ENCODE measurements at regions not wholly inside any gene's neighbourhood (a gene's known extent, or its start where the extent isn't known, plus 50 kb on each side); places are given as distances from the start of the nearest gene placed in this dataset.

DNA sequence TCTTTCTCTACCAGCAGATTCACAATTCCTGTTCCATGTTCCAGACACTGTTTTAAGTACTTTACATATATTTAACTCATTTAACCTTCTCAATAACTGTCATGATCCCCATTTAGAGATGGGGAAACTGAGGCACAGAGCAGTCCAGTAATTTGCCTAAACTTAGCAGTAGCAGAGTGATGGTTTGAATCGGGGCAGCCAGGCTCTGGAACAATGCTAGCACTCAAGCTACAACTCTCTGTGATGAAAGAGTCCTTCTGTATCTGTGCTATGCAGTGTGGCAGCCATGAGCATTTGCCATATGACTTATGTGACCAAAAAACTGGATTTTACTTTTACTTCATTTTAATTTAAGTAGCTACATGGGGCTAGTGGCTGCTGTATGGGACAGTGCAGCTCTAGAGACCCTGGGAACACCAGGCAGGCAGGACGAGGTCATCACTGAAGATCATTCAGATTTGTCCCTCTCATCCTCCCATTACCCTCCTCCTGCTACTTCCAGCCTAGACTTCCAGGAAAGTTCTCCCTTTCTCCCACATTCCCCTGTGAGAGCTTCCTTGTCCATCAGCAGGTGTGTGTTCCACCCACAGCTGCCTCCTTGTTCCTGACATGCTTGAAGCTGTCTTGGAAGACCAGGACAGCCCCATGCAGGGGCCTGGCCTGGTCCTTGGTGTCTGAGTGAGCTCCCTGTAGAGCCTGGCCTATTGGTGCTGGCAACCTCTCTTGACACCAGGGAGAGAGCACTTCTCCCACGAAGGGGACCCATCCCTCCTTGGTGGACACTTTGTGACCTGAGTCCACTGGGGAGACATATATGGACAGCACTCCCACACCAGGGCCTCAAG lies 157.0 kb downstream of the MRPL14 start:
- TF ChIP-seq, protein P1, sequence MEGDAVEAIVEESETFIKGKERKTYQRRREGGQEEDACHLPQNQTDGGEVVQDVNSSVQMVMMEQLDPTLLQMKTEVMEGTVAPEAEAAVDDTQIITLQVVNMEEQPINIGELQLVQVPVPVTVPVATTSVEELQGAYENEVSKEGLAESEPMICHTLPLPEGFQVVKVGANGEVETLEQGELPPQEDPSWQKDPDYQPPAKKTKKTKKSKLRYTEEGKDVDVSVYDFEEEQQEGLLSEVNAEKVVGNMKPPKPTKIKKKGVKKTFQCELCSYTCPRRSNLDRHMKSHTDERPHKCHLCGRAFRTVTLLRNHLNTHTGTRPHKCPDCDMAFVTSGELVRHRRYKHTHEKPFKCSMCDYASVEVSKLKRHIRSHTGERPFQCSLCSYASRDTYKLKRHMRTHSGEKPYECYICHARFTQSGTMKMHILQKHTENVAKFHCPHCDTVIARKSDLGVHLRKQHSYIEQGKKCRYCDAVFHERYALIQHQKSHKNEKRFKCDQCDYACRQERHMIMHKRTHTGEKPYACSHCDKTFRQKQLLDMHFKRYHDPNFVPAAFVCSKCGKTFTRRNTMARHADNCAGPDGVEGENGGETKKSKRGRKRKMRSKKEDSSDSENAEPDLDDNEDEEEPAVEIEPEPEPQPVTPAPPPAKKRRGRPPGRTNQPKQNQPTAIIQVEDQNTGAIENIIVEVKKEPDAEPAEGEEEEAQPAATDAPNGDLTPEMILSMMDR (IDR thresholded peaks at IDR 0.05; ENCODE audit: control insufficient read depth, insufficient read depth, low read depth, low read length, missing control alignments) = no peak
- no peak for DNase-seq (ENCODE audit: low read depth)
- no peak overlapping the region for H3K4me3 ChIP-seq (ENCODE audit: control insufficient read depth, low read depth, low read length)

DNA sequence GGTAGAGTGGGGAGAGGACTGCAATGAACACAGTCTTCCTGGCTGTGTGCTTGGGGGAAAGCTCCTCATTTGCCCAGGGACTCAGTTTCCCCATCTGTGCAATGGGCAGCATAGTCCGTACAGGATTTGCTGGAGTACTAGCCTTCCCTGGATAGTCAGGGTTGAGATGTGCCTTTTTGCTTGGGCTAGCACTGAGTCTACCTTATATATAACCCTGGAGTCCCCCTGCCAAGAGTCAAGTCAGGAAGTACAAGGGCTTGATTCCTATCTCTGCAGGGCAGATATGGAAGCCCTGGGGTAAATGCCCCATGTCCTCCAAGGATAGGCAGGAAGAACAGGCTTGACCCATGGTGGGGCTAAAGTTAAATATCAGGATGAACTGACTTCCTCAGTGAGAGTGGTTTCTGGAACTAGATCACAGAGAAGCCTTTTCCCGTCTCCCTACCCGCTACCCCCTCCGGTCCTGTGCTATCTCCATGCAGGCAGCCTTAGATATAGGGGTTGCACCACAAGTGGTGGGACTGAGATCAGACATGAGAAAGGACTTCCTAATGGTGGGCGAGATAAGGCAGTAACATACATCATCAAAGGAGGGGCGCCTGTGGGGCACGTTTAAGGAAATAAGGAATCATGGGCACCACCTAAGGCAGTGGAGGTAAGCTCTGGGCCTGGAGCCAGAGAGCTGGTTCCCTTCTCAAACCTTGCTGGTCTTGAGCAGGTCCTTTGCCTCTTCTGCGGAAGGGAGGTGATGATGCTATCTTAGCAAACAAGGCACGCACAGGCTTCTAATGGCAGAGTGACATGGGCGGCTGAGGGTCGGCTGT lies 157.9 kb downstream of the MRPL14 start:
- H3K4me3 ChIP-seq (ENCODE audit: control insufficient read depth, low read depth, low read length) = no peak overlapping the region
- no peak for DNase-seq (ENCODE audit: low read depth)
- TF ChIP-seq, protein P1 (IDR thresholded peaks at IDR 0.05; ENCODE audit: control insufficient read depth, insufficient read depth, low read depth, low read length, missing control alignments) = no peak

DNA sequence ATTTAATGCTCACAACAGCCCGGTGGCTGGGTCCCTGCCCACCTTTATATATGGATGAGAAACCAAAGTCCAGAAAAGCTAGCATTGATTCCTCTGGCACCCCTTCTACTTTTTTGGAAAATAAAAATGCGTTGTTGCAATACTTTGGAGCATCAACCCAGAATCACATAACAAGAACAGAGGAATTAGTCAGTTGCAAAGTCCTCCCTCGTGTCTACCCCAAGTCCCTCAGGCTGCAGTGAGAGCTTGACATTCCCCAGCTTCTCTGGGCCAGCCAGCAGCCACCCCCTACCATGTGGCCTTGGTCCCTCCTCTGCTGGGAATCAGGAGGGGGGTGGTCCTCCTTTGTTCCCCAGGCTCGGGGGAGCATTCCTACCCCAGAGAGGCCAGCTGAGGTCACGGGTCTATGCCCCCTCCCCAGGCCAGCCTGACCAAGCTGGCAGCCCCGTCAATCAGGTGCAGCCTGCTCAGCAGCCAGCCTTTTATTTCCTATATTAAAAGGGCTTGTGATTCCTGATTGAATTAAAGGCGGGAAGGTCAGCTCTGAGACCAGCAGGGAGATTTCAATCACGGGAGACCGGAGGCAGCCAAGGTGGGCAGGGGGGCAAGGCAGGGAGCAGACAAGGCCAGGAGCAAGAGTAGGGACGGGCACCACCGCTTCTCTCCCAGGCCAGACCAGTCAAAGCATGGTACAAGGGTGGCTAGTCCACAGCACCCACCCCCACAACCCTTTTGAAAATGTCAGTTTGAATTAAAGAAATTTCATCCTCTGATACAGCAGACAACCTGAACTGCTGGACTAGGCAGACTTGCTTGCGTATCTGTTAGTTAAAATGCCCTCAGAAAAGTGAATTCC lies 158.9 kb downstream of the MRPL14 start:
- TF ChIP-seq, protein P1 (IDR thresholded peaks at IDR 0.05; ENCODE audit: control insufficient read depth, insufficient read depth, low read depth, low read length, missing control alignments) = no peak
- no peak overlapping the region for H3K4me3 ChIP-seq (ENCODE audit: control insufficient read depth, low read depth, low read length)
- DNase-seq (ENCODE audit: low read depth) = no peak

DNA sequence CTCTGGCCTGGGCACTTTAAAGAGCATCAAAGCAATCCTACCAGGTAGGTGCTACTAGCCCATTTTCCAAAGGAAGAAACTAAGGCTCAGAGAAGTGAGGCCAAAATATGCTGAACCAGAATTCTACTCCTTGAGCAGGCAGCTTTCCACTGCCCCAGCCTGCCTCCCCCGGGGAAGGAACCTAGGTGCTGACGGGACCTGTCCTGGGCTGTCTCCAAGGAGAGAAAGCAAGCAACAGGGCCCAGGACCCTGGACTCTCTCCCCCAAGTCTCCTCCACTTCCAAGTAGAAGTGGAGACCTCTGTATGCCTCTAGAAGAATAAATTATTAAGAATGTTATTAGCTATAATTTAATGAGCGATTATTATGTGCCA lies 159.5 kb downstream of the MRPL14 start:
- TF ChIP-seq, protein P1 (IDR thresholded peaks at IDR 0.05; ENCODE audit: control insufficient read depth, insufficient read depth, low read depth, low read length, missing control alignments) = no peak
- no peak overlapping the region for H3K4me3 ChIP-seq (ENCODE audit: control insufficient read depth, low read depth, low read length)
- DNase-seq (ENCODE audit: low read depth) = no peak

DNA sequence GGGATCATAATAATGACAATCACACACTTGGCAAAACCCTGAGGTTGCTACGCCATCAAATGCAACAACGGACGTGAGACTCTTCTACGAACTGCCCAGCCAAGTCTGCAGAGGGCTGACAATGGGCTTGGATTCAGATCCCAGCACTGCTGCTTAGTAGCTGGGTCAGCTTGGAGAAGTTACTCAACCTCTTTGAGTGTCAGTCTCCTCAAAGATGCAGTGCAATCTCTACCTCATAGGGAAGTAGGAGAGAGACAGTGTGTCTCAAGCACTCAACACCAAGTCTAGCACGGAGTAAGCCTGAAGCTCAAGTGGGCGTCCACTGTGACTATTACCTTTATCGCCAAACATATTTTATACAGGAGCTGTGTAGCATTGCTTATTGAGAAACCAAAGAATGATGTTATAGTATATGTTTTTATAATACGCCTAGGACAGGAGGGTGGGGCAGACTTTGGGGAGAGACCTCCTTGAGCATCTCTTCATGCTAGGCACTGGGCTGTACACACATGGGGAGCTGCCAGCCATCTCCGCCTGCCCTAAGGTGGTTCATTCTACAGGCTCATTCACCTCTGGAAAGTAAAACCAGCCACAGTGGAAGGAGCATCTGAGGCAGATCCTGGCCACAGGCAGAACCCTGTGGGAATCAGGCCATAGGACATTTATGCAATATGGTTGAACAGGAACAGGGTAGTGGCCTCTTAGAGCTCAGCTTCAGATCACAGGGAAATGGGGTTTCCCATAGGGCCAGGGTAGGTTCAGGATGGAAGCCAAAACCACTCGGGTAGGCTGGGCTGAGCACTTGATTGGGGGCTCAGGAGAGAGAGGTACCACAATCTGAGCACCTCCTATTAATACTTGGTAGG lies 160.2 kb downstream of the MRPL14 start:
- no peak for DNase-seq (ENCODE audit: low read depth)
- TF ChIP-seq, protein P1 (IDR thresholded peaks at IDR 0.05; ENCODE audit: control insufficient read depth, insufficient read depth, low read depth, low read length, missing control alignments) = no peak
- H3K4me3 ChIP-seq (ENCODE audit: control insufficient read depth, low read depth, low read length) = no peak overlapping the region
